KBM-7 (cell line): ENCODE measurements at regions not wholly inside any gene's neighbourhood (a gene's known extent, or its start where the extent isn't known, plus 50 kb on each side); places are given as distances from the start of the nearest gene placed in this dataset.
"Not testable (repeated sequence)": the region's sequence is repeated elsewhere in the genome, so short reads cannot be mapped to it uniquely, and the experiment has no call there.

Source experiments
- DNase-seq: peaks from one replicate; pipeline ENCODE4 v3.0.0-alpha.2; 2015
- in situ Hi-C: fragments of 300-500 bp; cut with MboI; formaldehyde crosslinking; loops from 2 replicates; pipeline ENCODE4 v1.14.3; 2020; ENCODE audit warnings: low sequenced_read_pairs, low pct_unique_long_range_greater_than_20kb, mixed read lengths

DNA sequence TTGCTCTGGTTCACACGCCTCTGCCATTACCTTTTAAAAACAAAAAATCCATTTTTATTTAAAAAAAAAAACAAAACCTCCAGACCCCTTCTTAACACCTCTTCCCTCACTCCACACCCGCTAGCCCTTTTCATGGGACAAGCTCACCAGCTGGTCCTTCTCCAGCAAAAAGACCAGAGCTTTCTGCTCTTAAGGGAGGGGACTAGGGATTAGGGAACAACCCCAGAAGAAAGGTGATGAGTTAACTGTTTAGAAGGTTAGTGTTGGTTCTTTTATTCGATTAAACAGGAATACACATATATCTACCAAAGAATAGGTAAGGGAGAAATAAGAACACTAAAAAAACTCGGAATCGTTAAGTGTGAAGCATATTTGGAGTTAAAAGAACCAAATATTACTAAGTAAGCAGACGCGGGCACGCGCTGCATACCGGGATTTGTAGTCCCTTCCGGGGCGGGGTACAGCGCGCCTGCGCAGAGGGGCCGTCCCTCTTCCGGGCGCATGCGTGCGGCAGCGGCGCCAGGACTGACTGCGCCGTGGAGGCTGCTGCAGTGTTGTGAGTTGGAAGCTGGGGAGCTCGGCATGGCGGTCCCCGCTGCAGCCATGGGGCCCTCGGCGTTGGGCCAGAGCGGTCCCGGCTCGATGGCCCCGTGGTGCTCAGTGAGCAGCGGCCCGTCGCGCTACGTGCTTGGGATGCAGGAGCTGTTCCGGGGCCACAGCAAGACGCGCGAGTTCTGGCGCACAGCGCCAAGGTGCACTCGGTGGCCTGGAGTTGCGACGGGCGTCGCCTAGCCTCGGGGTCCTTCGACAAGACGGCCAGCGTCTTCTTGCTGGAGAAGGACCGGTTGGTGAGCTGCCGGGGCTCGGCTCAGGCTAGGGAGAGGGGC, 92.6 kb upstream of the FAM153A start:
- in situ Hi-C loops: not testable (repeated sequence)
- DNase-seq: peak; percentile 11

DNA sequence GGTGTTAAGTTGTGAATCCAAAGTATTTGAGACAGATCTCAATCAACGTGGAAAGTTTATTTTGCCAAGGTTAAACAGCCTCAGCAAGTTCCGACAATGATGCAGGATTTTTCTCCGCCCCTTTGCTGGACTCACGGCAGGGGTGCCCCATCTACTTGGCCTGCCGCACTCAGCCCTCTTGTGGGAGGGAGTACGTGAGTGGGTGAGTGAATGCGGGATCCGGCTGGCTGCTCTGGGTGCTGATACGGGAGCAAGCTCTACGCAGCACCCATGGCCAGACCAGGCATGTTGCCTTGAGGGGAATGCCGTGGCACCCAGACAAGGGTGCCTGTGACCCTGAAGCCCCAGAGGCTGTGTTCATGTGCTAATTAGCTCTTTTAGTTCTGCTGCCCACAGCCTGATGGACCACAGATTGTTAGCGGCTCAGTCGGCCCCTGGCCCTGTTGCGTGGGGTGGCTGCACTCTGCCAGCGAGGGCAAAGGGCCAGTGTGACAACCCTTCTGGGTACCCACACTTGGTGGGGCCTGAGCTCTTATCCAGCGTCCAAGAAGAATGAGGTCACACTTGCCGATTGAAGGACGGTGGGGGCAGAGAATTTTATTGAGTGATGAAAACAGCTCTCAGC, 81.2 kb upstream of the FAM153A start:
- in situ Hi-C loops, DNase-seq: not testable (repeated sequence)

DNA sequence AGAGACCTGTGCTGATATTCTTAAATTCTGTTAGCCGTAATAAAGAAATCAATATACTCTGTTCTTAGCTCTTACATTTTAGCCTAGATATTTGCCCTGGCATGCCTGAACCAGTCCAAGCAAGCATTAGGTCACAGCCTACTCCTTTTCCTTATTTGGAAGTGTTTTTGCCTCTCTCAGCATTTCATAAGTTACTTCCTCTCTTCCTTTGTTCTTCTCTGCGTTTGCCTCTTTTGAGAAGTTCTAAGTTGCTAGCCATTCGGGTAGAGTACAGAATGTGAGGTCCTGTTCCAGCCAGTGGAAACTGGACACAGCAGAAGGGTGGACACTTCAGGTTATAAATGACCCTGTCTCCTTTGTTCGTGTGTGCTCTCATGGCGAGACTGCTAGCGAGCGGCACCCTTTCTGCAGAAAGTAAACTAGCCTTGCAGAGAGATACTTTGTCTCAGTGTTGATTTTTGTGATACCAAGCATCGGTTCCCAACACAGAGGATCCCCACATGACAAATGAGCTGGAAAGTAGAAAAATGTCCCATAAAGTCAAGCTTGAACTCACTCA, 75.0 kb upstream of the FAM153A start:
- in situ Hi-C loops: not testable (repeated sequence)
- DNase-seq: peak; percentile 58

DNA sequence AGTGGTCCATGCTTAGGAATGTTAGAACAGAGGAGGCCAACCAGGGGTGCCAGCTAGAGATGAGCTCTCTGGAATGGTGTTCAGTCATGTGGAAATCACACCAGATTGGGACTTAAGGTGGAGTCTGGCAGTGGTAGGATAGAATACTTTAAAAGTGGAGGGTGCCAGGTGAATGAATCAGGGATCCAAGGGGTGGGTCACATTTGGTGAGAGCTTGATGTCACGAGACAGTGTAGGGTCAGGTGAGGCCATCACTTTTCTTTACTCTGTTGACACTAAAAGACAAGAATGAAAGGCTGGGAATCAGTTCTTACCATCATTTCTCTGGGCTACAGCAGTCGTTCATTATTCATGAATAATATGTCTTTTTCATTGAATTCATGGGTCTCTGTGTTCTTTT, 73.8 kb upstream of the FAM153A start:
- DNase-seq, in situ Hi-C loops: not testable (repeated sequence)

DNA sequence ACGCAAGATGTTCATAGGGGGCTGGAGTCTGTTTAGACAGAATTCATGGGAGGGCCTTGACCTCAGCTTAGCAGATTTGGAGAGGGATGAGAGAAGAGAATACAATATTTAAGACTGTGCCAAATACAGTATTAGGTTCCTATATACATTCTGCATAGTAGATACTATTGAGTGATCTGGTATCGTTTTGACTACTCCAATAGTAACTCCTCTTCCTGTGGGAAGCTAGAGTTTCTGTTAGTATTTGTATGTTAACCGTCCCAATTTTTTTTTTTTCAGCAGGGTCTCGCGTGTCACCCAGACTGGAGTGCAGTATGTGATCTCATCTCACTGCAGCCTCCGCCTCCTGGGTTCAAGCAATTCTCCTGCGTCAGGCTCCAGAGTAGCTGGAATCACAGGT, 65.2 kb upstream of the FAM153A start:
- in situ Hi-C loops, DNase-seq: not testable (repeated sequence)

DNA sequence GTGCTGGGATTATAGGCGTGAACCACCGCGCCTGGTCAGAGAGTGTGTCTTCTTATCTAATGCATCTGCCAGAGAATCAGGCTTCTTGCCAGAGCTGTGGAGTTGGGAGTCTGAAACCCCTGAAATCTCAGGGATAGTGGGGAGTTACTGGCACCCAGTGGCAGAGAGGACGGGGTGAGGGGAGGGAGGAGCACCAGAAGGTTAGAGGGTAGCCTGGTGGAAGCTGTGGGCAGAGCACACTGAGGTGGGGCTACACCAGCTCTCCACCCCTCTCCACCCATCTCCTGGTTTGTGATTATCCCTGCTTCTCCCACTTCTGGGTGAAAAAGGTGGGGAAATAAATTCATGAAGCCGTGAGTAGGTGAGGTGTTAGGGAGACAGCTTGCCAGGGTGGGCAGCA, 63.9 kb upstream of the FAM153A start:
- DNase-seq, in situ Hi-C loops: not testable (repeated sequence)

DNA sequence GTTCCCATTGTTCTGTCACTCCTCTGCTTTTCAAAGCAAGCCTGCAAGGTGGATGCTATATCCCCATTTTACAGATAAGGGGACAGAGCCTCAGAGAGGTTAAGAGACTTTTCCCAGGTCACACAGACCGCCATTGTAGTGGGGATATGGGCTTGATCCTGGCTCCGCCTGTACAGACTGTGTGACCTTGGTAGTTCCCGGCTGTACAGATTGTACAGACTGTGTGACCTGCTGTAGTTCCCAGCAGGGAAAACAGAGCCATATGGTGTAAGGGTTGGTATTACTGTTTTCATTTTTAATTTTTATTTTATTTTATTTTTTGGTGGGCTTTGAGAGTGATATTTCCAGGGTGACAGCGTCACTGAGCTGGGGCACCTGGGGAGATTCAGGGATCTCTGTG, 63.2 kb upstream of the FAM153A start:
- in situ Hi-C loops, DNase-seq: not testable (repeated sequence)

DNA sequence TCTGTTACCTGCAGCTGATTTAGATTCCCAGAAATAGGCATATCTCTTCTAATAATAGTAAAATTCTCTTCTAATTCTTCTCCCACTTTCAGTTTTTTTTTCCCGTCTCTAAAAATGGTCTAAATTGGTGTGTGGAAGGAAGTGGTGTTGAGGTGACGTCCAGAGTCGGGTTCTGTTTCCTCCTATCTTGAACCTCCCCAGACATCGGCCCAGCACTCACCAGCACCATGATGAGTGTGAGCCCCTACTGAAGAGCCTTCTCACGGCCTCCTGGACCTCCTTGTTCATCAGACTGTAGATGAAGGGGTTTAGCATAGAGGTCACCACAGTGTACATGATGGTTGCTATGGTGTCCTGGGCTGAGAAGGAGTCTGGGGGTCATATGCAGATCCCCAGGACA, 53.5 kb upstream of the FAM153A start:
- in situ Hi-C loops, DNase-seq: not testable (repeated sequence)
